ENCODE measurements at regions not wholly inside any gene's neighbourhood (a gene's known extent, or its start where the extent isn't known, plus 50 kb on each side); places are given as distances from the start of the nearest gene placed in this dataset.

DNA sequence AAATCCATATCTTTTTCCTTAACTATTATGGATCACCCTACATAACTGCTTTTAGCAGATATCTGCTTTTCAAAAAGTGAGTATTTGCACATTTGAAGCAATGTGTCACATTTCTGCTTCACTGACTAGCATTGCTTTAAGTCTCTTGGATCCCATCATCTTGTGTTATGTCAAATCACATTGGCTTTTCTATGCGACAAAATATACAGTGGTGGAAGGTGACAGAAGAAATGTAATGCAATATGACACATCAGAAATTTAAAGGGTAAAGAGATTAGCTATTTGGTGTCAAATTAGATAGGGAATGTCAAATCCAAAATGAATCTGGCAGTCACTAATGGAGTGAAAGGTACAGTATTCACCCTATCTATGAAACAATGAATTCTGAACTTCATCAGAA is 1282.1 kb upstream of the PCDH20 start:
- H3K4me1 Mint-ChIP-seq (ENCODE audit: low read depth in 2 of 2), result no peaks in the 10 kb centered on the region
- ATAC-seq (no peak), DNase-seq (ENCODE audit: low spot score) (no peak)
- H3K9me3 Mint-ChIP-seq, result no peaks in the 10 kb centered on the region
- H3K27me3 Mint-ChIP-seq, result no peaks in the 10 kb centered on the region
- H3K36me3 Mint-ChIP-seq, result no peaks in the 10 kb centered on the region
- H3K4me3 Mint-ChIP-seq, result no peak overlapping the region
- no peak overlapping the region for H3K27ac Mint-ChIP-seq

DNA sequence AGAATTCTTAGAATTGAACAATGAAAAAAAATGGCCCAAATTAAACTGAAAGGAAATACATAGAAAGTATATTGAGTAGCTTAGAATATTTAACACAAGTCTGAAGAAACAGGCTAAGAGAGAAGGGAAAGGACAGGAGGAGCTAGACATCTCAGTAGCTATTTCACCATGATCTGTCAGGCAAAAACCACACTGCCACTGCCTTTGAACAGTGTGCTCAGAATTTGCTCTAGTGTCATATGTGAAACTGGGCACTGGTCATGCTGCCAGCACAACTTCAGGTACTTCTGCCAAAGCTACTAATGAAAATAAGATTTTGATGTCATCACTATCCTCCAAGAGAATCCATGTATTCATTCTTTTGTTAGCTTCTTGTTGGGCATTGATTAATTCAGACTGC is 1280.8 kb upstream of the PCDH20 start:
- Mint-ChIP-seq H3K4me1 (ENCODE audit: low read depth in 2 of 2) (no peaks in the 10 kb centered on the region), H3K27me3 (no peaks in the 10 kb centered on the region), H3K27ac (no peak overlapping the region), H3K4me3 (no peak overlapping the region), H3K9me3 (peaks cover 5% of the 10 kb centered on the region), H3K36me3 (no peaks in the 10 kb centered on the region)
- DNase-seq (ENCODE audit: low spot score) (no peak), ATAC-seq (no peak)

DNA sequence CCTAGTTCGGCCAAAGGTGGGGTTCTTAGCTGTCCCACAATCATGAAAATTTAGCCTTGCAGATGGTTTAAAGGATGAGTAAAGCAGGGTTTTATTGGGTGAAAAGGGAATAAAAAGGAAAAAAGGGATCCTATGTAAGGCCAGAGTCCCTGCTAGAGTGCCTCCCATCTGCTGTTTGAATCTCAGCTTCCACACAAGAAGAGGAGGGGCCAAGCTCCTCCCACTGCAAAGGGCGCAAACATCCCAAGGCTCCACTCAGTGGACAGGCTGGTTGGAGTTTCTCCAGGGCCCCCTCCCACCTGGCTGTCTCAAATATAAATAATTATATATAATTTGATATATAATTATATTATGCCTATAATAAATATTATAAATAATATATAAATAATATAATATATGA is 1272.1 kb upstream of the PCDH20 start:
- Mint-ChIP-seq H3K4me1 (ENCODE audit: low read depth in 2 of 2) (no peaks in the 10 kb centered on the region), H3K9me3 (peaks cover 11% of the 10 kb centered on the region), H3K4me3 (no peak overlapping the region), H3K36me3 (no peaks in the 10 kb centered on the region), H3K27ac (no peak overlapping the region), H3K27me3 (no peaks in the 10 kb centered on the region)
- DNase-seq (ENCODE audit: low spot score) (no peak), ATAC-seq (no peak)

DNA sequence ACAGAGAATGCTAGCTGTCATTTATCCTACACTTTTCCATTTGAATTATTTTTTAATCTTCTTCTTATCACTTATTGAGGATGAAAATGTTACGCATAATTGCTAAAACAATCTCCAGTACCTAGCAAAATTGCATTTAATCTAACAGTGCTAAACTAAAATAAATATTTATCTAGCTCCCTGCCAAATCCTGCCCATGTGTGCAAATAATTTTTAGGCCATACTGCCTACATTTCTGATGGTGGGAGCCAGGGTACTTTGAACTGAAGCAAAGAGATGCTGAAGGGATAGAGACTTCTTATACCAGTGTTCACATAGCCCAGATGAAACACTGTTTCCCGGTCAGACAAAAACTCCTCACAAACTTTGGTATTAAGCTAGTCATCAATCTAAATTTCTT is 1268.7 kb upstream of the PCDH20 start:
- Mint-ChIP-seq H3K9me3 (peaks cover 9% of the 10 kb centered on the region), H3K27me3 (no peaks in the 10 kb centered on the region), H3K4me3 (no peak overlapping the region), H3K36me3 (no peaks in the 10 kb centered on the region), H3K4me1 (ENCODE audit: low read depth in 2 of 2) (no peaks in the 10 kb centered on the region), H3K27ac (no peak overlapping the region)
- DNase-seq (ENCODE audit: low spot score) (no peak), ATAC-seq (no peak)

DNA sequence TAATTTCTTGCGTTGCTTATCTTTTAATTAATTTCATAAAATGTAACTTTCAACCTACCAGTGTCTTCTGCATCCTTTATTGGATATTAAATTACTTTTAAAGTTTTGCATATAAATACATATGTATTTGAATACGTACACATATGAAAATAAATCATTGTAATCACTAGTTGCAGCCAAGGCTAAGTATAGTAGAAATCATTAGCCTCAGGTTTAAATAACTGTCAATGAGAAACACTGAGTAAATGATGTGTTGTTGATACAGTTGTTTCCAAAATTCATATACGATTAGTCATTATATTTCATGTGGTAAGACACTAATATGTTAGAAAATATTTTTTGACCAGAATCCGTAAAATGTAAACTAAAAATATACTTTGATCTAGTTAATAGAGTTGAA is 1267.1 kb upstream of the PCDH20 start:
- ATAC-seq (no peak), DNase-seq (ENCODE audit: low spot score) (no peak)
- Mint-ChIP-seq H3K27me3 (no peaks in the 10 kb centered on the region), H3K27ac (no peak overlapping the region), H3K4me3 (no peak overlapping the region), H3K9me3 (peaks cover 9% of the 10 kb centered on the region), H3K36me3 (no peaks in the 10 kb centered on the region), H3K4me1 (ENCODE audit: low read depth in 2 of 2) (no peaks in the 10 kb centered on the region)

DNA sequence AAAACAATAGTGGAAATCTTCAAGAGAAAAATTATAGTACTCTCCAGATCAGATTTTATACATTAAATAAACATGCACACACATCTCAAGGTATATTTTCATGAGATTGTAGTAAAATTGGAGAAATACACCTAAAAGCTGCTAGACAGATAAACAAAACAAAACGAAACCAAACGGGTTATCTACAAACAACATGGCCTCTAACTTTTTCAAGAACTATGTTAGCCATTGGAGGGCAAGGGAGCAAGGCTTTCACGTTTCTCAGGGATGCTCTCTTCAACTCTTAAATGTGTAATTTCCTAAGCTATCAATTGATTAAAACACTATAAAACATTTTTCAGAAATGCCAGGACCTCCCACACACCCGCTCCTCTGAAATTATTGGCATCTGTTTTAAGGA is 1262.4 kb upstream of the PCDH20 start:
- no peak overlapping the region for H3K4me3 Mint-ChIP-seq
- H3K9me3 Mint-ChIP-seq, result peaks cover 15% of the 10 kb centered on the region
- DNase-seq (ENCODE audit: low spot score) (no peak), ATAC-seq (no peak)
- H3K27ac Mint-ChIP-seq, result no peak overlapping the region
- peaks cover 6% of the 10 kb centered on the region for H3K36me3 Mint-ChIP-seq
- no peaks in the 10 kb centered on the region for H3K4me1 Mint-ChIP-seq (ENCODE audit: low read depth in 2 of 2)
- no peaks in the 10 kb centered on the region for H3K27me3 Mint-ChIP-seq

DNA sequence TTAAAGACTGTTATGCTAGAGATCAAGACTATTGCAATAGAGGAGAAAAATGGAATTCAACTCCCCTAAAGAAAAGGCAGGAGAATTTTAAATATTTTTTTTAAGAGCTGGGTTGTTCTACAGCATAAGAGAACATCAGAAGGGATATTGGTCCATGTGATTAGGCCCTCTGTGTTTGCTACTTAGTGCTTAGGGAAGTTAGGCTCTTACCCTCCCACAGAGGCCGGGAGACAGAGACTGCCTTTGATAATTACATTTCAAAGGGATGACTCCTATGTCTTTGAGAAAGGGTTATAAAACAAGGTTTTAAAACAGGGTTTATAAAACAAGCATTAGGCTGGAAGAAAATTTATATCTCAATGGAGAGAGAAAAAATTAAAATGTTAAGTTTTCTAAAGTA is 1248.1 kb upstream of the PCDH20 start:
- Mint-ChIP-seq H3K27ac (no peak overlapping the region), H3K9me3 (peaks cover 9% of the 10 kb centered on the region), H3K36me3 (no peaks in the 10 kb centered on the region), H3K27me3 (no peaks in the 10 kb centered on the region), H3K4me3 (no peak overlapping the region), H3K4me1 (ENCODE audit: low read depth in 2 of 2) (no peaks in the 10 kb centered on the region)
- no peak for ATAC-seq
- DNase-seq (ENCODE audit: low spot score), result no peak

DNA sequence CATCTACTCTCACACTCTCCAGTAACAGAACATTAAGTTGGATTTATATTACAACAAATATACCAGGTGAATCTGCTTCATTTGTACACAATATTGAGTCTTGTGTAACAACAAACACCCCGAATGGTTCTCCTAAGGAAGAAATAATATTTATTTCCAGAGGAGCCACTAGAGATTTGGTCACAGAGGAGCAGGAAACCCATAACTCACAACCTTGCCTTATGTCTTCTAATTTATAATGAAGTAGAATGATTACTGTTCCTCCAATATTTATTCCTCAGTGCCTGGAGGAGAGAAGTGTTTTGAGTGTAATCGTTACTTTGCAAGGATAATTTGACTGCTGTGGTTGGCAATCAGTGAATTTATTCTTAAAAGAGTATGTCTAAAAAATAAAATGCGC is 1243.7 kb upstream of the PCDH20 start:
- H3K27me3 Mint-ChIP-seq, result no peaks in the 10 kb centered on the region
- H3K4me1 Mint-ChIP-seq (ENCODE audit: low read depth in 2 of 2), result no peaks in the 10 kb centered on the region
- no peak for ATAC-seq
- H3K9me3 Mint-ChIP-seq, result peaks cover 15% of the 10 kb centered on the region
- no peak overlapping the region for H3K4me3 Mint-ChIP-seq
- no peaks in the 10 kb centered on the region for H3K36me3 Mint-ChIP-seq
- DNase-seq (ENCODE audit: low spot score), result no peak
- H3K27ac Mint-ChIP-seq, result no peak overlapping the region

DNA sequence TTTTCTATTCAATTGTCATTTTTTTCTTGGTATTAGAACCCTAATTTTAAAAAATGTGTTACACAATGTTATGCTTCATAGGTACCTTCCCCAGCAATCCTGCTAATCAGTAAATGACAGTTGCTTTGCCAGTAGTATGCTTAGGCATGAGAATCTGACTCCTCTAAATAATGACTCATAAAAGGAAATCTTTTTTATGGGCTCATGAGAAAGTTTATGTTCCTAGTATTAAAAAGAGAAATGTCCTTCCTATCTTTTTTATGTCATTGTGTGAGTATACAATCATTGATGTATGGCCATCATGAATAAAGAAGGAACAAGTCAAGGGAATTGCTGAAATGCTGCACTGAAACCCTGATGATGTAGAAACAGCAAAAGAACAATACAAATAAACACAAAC is 1237.7 kb upstream of the PCDH20 start:
- H3K27ac Mint-ChIP-seq, result no peak overlapping the region
- H3K9me3 Mint-ChIP-seq, result peaks cover 10% of the 10 kb centered on the region
- ATAC-seq (no peak), DNase-seq (ENCODE audit: low spot score) (no peak)
- H3K4me1 Mint-ChIP-seq (ENCODE audit: low read depth in 2 of 2), result no peaks in the 10 kb centered on the region
- H3K27me3 Mint-ChIP-seq, result no peaks in the 10 kb centered on the region
- H3K4me3 Mint-ChIP-seq, result no peak overlapping the region
- H3K36me3 Mint-ChIP-seq, result peaks cover 4% of the 10 kb centered on the region

DNA sequence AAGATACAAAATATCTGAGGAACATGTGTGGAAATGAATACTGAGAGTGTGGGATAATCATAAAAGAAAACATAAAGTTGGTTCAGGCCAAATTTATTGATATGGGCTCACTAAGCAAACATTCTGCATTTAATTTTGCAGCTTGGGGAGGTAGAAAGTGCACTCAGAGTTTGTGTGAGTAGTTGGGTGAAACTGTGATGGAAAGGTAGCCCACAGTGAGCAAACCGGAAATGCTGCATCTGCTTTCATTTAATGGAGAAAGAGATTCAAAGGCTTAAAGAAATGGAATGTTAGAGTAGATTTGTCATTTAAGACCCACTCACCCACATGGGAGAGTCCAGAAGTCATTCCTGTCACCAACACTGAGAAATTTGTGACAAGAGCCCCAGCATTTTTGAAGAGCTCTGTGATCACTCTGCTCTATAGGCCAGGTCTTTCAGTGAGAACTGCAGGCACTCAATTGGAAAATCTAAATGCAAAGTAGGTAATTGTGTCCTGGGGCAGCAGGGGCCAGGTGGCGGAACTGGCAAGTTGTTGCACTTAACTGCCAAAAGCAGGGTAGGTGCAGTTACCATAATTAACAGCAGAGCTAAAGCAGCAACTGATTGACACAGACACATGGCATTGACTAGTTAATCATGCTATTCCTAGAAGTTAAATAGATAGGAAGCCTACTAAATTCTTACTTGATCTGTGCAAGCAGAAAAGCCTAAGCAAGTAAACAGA is 1228.3 kb upstream of the PCDH20 start:
- Mint-ChIP-seq H3K4me3 (no peak overlapping the region), H3K27me3 (no peaks in the 10 kb centered on the region), H3K4me1 (ENCODE audit: low read depth in 2 of 2) (no peaks in the 10 kb centered on the region), H3K9me3 (peaks cover 22% of the 10 kb centered on the region), H3K36me3 (peaks cover 9% of the 10 kb centered on the region), H3K27ac (no peak overlapping the region)
- no peak for ATAC-seq
- no peak for DNase-seq (ENCODE audit: low spot score)

DNA sequence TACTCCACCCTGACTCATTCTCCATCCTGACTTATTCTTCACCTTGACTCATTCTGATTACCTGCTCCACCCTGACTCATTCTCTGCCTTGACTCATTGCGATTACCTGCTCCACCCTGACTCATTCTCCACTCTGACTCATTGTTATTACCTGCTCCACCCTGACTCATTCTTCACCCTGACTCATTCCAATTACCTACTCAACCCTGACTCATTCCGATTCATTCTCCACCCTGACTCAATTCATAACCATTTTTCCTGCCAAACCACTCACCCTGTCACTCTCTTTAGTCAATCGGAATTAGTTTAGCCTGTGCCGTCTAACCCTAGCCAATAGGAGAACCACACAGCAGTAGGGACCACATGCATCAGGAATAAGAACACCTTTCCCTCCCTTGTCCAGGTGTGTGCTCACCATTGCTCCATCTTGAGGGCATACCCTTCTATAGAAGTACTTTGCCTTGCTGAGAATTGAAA is 1227.4 kb upstream of the PCDH20 start:
- peaks cover 9% of the 10 kb centered on the region for H3K36me3 Mint-ChIP-seq

DNA sequence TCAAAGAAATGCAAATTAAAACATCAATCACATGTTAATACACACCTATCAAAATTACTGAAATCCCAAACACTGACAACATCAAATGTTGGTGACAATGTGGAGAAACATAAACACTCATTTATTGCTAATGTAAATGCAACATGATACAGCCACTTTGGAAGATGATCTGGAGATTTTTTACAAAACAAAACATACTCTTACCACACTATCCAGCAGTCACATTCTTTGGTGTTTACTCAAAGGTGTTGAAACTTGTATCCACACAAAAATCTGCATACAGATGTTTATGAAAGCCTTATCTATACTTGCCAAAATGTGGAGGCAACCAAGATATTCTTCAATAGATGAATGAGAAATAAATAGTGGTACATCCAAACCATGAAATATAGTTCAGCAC is 1219.5 kb upstream of the PCDH20 start:
- Mint-ChIP-seq H3K36me3 (no peaks in the 10 kb centered on the region), H3K4me1 (ENCODE audit: low read depth in 2 of 2) (no peaks in the 10 kb centered on the region), H3K27ac (no peak overlapping the region), H3K4me3 (no peak overlapping the region), H3K9me3 (peaks cover 10% of the 10 kb centered on the region), H3K27me3 (no peaks in the 10 kb centered on the region)
- ATAC-seq (no peak), DNase-seq (ENCODE audit: low spot score) (no peak)

More for the DNA sequence above, 1227.4 kb upstream of the PCDH20 start:
- ATAC-seq (peak in 1 of 2 donors; percentile 44), DNase-seq (ENCODE audit: low spot score) (no peak)
- Mint-ChIP-seq H3K4me1 (ENCODE audit: low read depth in 2 of 2) (no peaks in the 10 kb centered on the region), H3K9me3 (peaks cover 22% of the 10 kb centered on the region), H3K27me3 (no peaks in the 10 kb centered on the region), H3K27ac (no peak overlapping the region), H3K4me3 (no peak overlapping the region)

DNA sequence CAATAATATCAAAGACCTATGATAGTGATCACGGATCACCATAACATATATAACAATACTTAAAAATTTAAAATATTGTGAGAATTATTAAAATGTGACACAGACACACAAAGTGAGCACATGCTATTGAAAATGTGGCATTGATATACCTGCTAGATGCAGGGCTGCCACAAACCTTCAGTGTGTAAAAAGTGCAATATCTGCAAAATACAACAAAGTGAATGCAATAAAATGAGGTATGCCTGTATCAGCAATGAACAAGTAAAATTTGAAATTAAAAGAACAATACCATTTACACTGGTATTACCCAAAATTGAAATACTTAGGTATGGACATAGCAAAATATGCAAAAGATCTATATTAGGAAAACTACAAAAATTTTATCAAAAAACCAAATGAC is 1217.8 kb upstream of the PCDH20 start:
- H3K27me3 Mint-ChIP-seq, result no peaks in the 10 kb centered on the region
- no peak for DNase-seq (ENCODE audit: low spot score)

DNA sequence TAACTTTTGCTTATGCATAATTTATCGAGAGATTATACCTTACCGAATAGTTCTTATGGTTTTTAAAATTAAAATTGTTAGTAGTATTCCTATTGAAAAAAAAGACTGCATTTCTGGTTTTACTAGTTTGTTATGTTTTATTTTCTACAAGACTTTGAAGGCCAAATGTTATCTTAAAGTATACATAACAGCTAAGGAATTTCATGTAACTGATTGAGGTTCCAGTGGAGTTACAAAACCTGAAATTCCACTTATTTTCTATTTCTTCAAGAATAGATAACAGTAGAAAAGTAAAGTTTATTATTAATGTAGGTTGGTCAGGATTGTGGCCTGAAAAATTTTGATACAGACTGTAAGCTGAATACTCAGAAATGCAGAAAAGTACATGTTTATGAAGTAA is 1216.0 kb upstream of the PCDH20 start:
- no peak for DNase-seq (ENCODE audit: low spot score)
- Mint-ChIP-seq H3K36me3 (no peaks in the 10 kb centered on the region), H3K4me3 (no peak overlapping the region), H3K4me1 (ENCODE audit: low read depth in 2 of 2) (no peaks in the 10 kb centered on the region), H3K9me3 (peaks cover 6% of the 10 kb centered on the region), H3K27me3 (no peaks in the 10 kb centered on the region), H3K27ac (no peak overlapping the region)
- ATAC-seq, result no peak

More for the DNA sequence above, 1217.8 kb upstream of the PCDH20 start:
- no peak for ATAC-seq
- H3K9me3 Mint-ChIP-seq, result peaks cover 10% of the 10 kb centered on the region
- H3K36me3 Mint-ChIP-seq, result no peaks in the 10 kb centered on the region
- no peak overlapping the region for H3K27ac Mint-ChIP-seq
- no peak overlapping the region for H3K4me3 Mint-ChIP-seq
- H3K4me1 Mint-ChIP-seq (ENCODE audit: low read depth in 2 of 2), result no peaks in the 10 kb centered on the region

DNA sequence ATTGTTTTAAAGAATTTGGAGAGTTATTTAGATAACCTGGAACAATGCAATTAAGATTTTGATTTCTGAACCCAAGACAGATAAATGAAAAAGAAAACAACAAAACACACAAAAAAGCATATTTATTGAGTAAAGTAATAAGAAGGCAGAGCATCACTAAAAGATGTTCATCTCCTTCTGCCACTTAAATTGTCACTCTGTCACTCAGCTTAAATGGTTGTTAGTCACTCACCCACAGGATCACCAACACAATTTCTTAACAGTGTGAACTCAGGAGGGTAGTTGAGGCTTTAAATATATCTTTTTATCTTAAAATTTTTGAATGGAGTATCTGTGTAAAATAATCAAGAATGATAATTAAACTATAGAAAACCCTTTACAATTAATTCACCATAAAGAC is 1215.5 kb upstream of the PCDH20 start:
- ATAC-seq (no peak), DNase-seq (ENCODE audit: low spot score) (no peak)
- Mint-ChIP-seq H3K4me1 (ENCODE audit: low read depth in 2 of 2) (no peaks in the 10 kb centered on the region), H3K27ac (no peak overlapping the region), H3K4me3 (no peak overlapping the region), H3K27me3 (no peaks in the 10 kb centered on the region), H3K36me3 (no peaks in the 10 kb centered on the region), H3K9me3 (peaks cover 6% of the 10 kb centered on the region)

Data from natural killer cell treated with Interleukin-12 subunit alpha and Interleukin-12 subunit beta and Interleukin-15 and Interleukin-18, amount 100 ng/mL, for 72 hours (primary cell).